Endothelial cell (in vitro differentiated cells): ENCODE measurements at regions not wholly inside any gene's neighbourhood (a gene's known extent, or its start where the extent isn't known, plus 50 kb on each side); places are given as distances from the start of the nearest gene placed in this dataset.

Source experiments
- DNase-seq: peaks from one replicate; pipeline ENCODE4 v3.0.0; 2021; ENCODE audit warnings: low spot score
- H3K27ac Mint-ChIP-seq: one replicate; pipeline ENCODE4 v1.8.0; 2021; ENCODE audit warnings: mixed read lengths, inconsistent platforms; ENCODE audit not compliant: unreplicated experiment
- H3K27me3 Mint-ChIP-seq: one replicate; pipeline ENCODE4 v1.8.0; 2021; ENCODE audit warnings: mild to moderate bottlenecking, moderate library complexity, mixed read lengths, inconsistent platforms; ENCODE audit not compliant: unreplicated experiment
- H3K36me3 Mint-ChIP-seq: one replicate; pipeline ENCODE4 v1.8.0; 2021; ENCODE audit warnings: mild to moderate bottlenecking, low read depth, mixed read lengths, inconsistent platforms; ENCODE audit not compliant: unreplicated experiment
- H3K4me1 Mint-ChIP-seq: one replicate; pipeline ENCODE4 v1.8.0; 2021; ENCODE audit warnings: mild to moderate bottlenecking, mixed read lengths, inconsistent platforms; ENCODE audit not compliant: unreplicated experiment
- H3K4me3 Mint-ChIP-seq: one replicate; pipeline ENCODE4 v1.8.0; 2021; ENCODE audit warnings: mild to moderate bottlenecking, mixed read lengths, inconsistent platforms; ENCODE audit not compliant: unreplicated experiment
- H3K9me3 Mint-ChIP-seq: one replicate; pipeline ENCODE4 v1.8.0; 2021; ENCODE audit warnings: mixed read lengths, inconsistent platforms; ENCODE audit not compliant: unreplicated experiment
- CTCF ChIP-seq: fragments of 200-600 bp; sonication (generic); IDR thresholded peaks from one replicate; pipeline ENCODE4 v1.5.0; 2021; ENCODE audit warnings: antibody characterized with exemption; ENCODE audit not compliant: unreplicated experiment

- no peak for TF ChIP-seq CTCF
- Mint-ChIP-seq H3K36me3 (no peaks in the 10 kb centered on the region), H3K4me1 (no peaks in the 10 kb centered on the region), H3K9me3 (no peaks in the 10 kb centered on the region), H3K27me3 (no peaks in the 10 kb centered on the region), H3K27ac (no peak overlapping the region), H3K4me3 (no peak overlapping the region)
- DNase-seq: no peak
Observed at GRCh38 chrX:147764868-147765267, 146.9 kb upstream of the FMR1 start.

- H3K4me3 Mint-ChIP-seq: no peak overlapping the region
- H3K27ac Mint-ChIP-seq: no peak overlapping the region
- no peaks in the 10 kb centered on the region for H3K9me3 Mint-ChIP-seq
- no peaks in the 10 kb centered on the region for H3K36me3 Mint-ChIP-seq
- no peaks in the 10 kb centered on the region for H3K4me1 Mint-ChIP-seq
- H3K27me3 Mint-ChIP-seq: no peaks in the 10 kb centered on the region
- DNase-seq: no peak
- TF ChIP-seq CTCF: no peak
Observed at GRCh38 chrX:147770858-147771257, 140.9 kb upstream of the FMR1 start.

- DNase-seq: no peak
- no peak overlapping the region for H3K4me3 Mint-ChIP-seq
- no peaks in the 10 kb centered on the region for H3K4me1 Mint-ChIP-seq
- no peak overlapping the region for H3K27ac Mint-ChIP-seq
- TF ChIP-seq CTCF: no peak
- H3K27me3 Mint-ChIP-seq: peaks cover 4% of the 10 kb centered on the region
- no peaks in the 10 kb centered on the region for H3K36me3 Mint-ChIP-seq
- no peaks in the 10 kb centered on the region for H3K9me3 Mint-ChIP-seq
Observed at GRCh38 chrX:147776988-147777387, 134.7 kb upstream of the FMR1 start.

GRCh38 chrX:147779173-147779572 lies 132.5 kb upstream of the FMR1 start:
- Mint-ChIP-seq H3K27ac (no peak overlapping the region), H3K27me3 (peaks cover 4% of the 10 kb centered on the region), H3K36me3 (no peaks in the 10 kb centered on the region), H3K4me1 (no peaks in the 10 kb centered on the region), H3K4me3 (no peak overlapping the region), H3K9me3 (no peaks in the 10 kb centered on the region)
- TF ChIP-seq CTCF: no peak
- no peak for DNase-seq

GRCh38 chrX:147781844-147782243 lies 129.9 kb upstream of the FMR1 start:
- Mint-ChIP-seq H3K36me3 (no peaks in the 10 kb centered on the region), H3K4me3 (no peak overlapping the region), H3K27me3 (peaks cover 4% of the 10 kb centered on the region), H3K4me1 (no peaks in the 10 kb centered on the region), H3K27ac (no peak overlapping the region), H3K9me3 (no peaks in the 10 kb centered on the region)
- TF ChIP-seq CTCF: no peak
- DNase-seq: no peak
